ENCODE measurements at regions not wholly inside any gene's neighbourhood (a gene's known extent, or its start where the extent isn't known, plus 50 kb on each side); places are given as distances from the start of the nearest gene placed in this dataset.

GRCh38 chr3:48088749-48089466 lies 72.7 kb upstream of the MAP4 start:
- Histone ChIP-seq H3K27me3 (ENCODE audit: insufficient read depth, low read length) (no peaks in the 10 kb centered on the region), H2AK5ac (ENCODE audit: insufficient read length, low read length) (no peak overlapping the region), H4K20me1 (ENCODE audit: control insufficient read depth, insufficient read depth, insufficient read length) (no peaks in the 10 kb centered on the region), H4K5ac (ENCODE audit: insufficient read length, low read depth, low read length) (no peak overlapping the region), H3K9me3 (ENCODE audit: control insufficient read depth, low read depth, low read length) (no peaks in the 10 kb centered on the region), H3K23ac (ENCODE audit: insufficient read length, low read depth, low read length) (no peak overlapping the region), H3K79me1 (ENCODE audit: insufficient read depth, low read depth, low read length, poor library complexity, severe bottlenecking) (peaks cover 3% of the 10 kb centered on the region), H3T11ph (ENCODE audit: low read length) (no peak overlapping the region), H4K91ac (ENCODE audit: insufficient read length, low read depth, low read length) (no peak overlapping the region), H2BK20ac (ENCODE audit: low read depth, low read length, poor library complexity, severe bottlenecking) (no peak overlapping the region), H3K14ac (ENCODE audit: insufficient read depth, low read length) (peak overlapping the region; percentile 98), H2BK120ac (ENCODE audit: low read depth, low read length, poor library complexity, severe bottlenecking) (peak overlapping the region; percentile 41), H3K79me2 (ENCODE audit: insufficient read depth, low read length) (peaks cover 24% of the 10 kb centered on the region; the same call in 1 of the 2 replicates), H3K4me2 (ENCODE audit: insufficient read depth, insufficient read length, low read length) (peak overlapping the region; percentile 72), H2BK12ac (ENCODE audit: insufficient read length, low read depth, low read length) (no peak overlapping the region), H2BK15ac (ENCODE audit: low read depth, low read length) (no peak overlapping the region), H4K8ac (replicated peaks; ENCODE audit: insufficient read length, low read depth, low read length) (no peak overlapping the region), H3K27ac (ENCODE audit: insufficient read length, low read depth, low read length) (no peak overlapping the region), H2BK5ac (ENCODE audit: insufficient read length, low read length) (no peak overlapping the region), H3K4me1 (ENCODE audit: insufficient read depth, low read length) (no peaks in the 10 kb centered on the region; the same call in 1 of the 2 replicates), H2AFZ (ENCODE audit: low read length) (no peak overlapping the region), H3K23me2 (ENCODE audit: insufficient read length, low read depth, low read length, poor library complexity, severe bottlenecking) (peaks cover 6% of the 10 kb centered on the region), H3K4ac (ENCODE audit: low read depth, low read length) (no peak overlapping the region), H3K56ac (ENCODE audit: insufficient read length, low read depth, low read length) (no peak overlapping the region), H3K9ac (ENCODE audit: extremely low read depth, insufficient read length, low read length) (peak overlapping the region; percentile 67), H3K18ac (ENCODE audit: insufficient read length, low read depth, low read length) (peak overlapping the region; percentile 96)
- Mint-ChIP-seq H3K4me1 (peaks cover 24 to 30% of the 10 kb centered on the region in 2 experiments), H3K27me3 (ENCODE audit: low read depth) (no peaks in the 10 kb centered on the region; the same call in 1 of the 2 replicates), H3K4me3 (peak overlapping the region; percentile 96 to 99), H3K27ac (peak overlapping the region; percentile 98 to 100 (median 99)), H3K36me3 (ENCODE audit: insufficient read depth in 1 of 3, low read depth in 3 of 3) (peaks cover 8 to 9% (median 9%) of the 10 kb centered on the region in 3 experiments; a peak in 6 of 7 replicates), H3K9me3 (no peaks in the 10 kb centered on the region)
- no CpG with 5 or more reads among the region's 79 CpGs for WGBS (ENCODE audit: extremely low coverage, insufficient read length, low lambda C conversion rate)
- DNase-seq, result peak; percentile 98
- peak; percentile 27; the same call in 1 of the 3 replicates for TF ChIP-seq CTCF (conservative IDR thresholded peaks at IDR 0.05)
